ENCODE measurements at regions not wholly inside any gene's neighbourhood (a gene's known extent, or its start where the extent isn't known, plus 50 kb on each side); places are given as distances from the start of the nearest gene placed in this dataset.

- H3K4me3 ChIP-seq: no peak overlapping the region
- no peaks in the 10 kb centered on the region for H3K36me3 ChIP-seq
- intact Hi-C loops (cut with DNase I; ENCODE audit: low total_unique reads) (loop anchor here (5.0 kb wide), 1 partner anchor 843 kb away; no protein-coding TSS in a partner anchor), in situ Hi-C loops (cut with MboI; ENCODE audit: low pct_ligation_motif_present in 1 of 4, low pct_unique_long_range_greater_than_20kb in 1 of 4, low sequenced_read_pairs in 3 of 4) (no loop called here)
- H3K9me3 ChIP-seq: no peaks in the 10 kb centered on the region
- no peaks in the 10 kb centered on the region for H3K27me3 ChIP-seq
- 56 to 76% methylated on average over 4 of the region's 4 CpGs for WGBS, 2 donors (ENCODE audit: low coverage in 1 of 2)
- no peak for DNase-seq
- peaks cover 0 to 3% (median 0%) of the 10 kb centered on the region in 4 donors for H3K4me1 ChIP-seq
- no peak overlapping the region for H3K27ac ChIP-seq
- TF ChIP-seq POLR2AphosphoS5 (IDR thresholded peaks at IDR 0.05): no peak
- TF ChIP-seq CTCF (IDR thresholded peaks at IDR 0.05): no peak
- no peak for TF ChIP-seq EP300 (IDR thresholded peaks at IDR 0.05; ENCODE audit: low read depth)
- no peak for TF ChIP-seq POLR2A (IDR thresholded peaks at IDR 0.05)
These were observed 110.3 kb downstream of the ODF2L start for GRCh38 chr1:86285796-86286195.

DNA sequence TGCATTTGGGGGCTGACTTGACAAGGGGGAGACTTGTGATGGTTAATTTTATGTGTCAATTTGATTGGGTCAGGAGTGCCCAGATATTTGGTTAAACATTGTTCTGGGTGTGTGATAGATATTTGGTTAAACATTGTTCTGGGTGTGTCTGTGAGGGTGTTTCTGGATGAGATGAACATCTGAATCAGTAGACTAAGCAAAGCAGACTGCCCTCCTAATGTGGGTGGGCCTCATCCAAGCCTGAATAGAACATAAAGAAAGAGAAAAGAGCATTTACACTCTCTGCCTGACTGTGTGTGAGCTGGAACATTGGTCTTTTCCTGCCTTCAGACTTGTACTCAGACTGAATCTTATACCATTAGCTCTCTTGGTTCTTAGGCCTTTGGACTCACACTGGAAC lies 113.5 kb downstream of the ODF2L start:
- Histone ChIP-seq H3K9me3 (no peaks in the 10 kb centered on the region), H3K4me3 (no peak overlapping the region), H3K4me1 (peaks cover 0 to 3% (median 0%) of the 10 kb centered on the region in 4 donors), H3K27ac (no peak overlapping the region), H3K27me3 (no peaks in the 10 kb centered on the region), H3K36me3 (no peaks in the 10 kb centered on the region)
- in situ Hi-C loops (cut with MboI; ENCODE audit: low pct_ligation_motif_present in 1 of 4, low pct_unique_long_range_greater_than_20kb in 1 of 4, low sequenced_read_pairs in 3 of 4) (no loop called here), intact Hi-C loops (cut with DNase I; ENCODE audit: low total_unique reads) (no loop called here)
- DNase-seq: no peak
- TF ChIP-seq POLR2A (IDR thresholded peaks at IDR 0.05) (no peak), POLR2AphosphoS5 (IDR thresholded peaks at IDR 0.05) (no peak), EP300 (IDR thresholded peaks at IDR 0.05; ENCODE audit: low read depth) (no peak), CTCF (IDR thresholded peaks at IDR 0.05) (no peak)

DNA sequence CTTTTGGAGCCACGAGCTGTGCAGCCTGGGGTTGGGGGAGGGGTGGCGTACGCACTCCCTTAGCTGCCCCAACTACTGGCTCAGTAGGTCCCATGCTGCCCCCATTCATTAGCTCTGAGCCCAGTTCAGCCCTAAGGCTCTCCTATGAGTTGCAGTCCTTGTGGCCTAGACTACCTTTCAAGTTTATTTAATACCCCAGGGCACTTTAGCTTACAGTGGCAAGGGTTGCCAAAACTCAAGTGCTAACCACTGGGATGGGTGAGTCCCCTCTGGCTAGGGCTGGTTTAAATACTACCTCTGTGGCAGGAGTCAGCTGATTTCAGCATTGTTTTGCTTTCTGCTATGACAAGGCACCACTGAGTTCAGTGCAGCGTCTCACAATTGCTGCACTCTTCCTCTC lies 118.2 kb downstream of the ODF2L start:
- Histone ChIP-seq H3K9me3 (no peaks in the 10 kb centered on the region), H3K36me3 (no peaks in the 10 kb centered on the region), H3K4me1 (peaks cover 0 to 3% (median 0%) of the 10 kb centered on the region in 4 donors), H3K4me3 (no peak overlapping the region), H3K27ac (no peak overlapping the region), H3K27me3 (no peaks in the 10 kb centered on the region)
- 81% methylated on average over 4 of the region's 4 CpGs; no CpG with 5 or more reads in 1 of the 2 donors for WGBS, 2 donors (ENCODE audit: low coverage in 1 of 2)
- in situ Hi-C loops (cut with MboI; ENCODE audit: low pct_ligation_motif_present in 1 of 4, low pct_unique_long_range_greater_than_20kb in 1 of 4, low sequenced_read_pairs in 3 of 4): no loop called here
- no peak for DNase-seq
- intact Hi-C loops (cut with DNase I; ENCODE audit: low total_unique reads): no loop called here
- TF ChIP-seq CTCF (IDR thresholded peaks at IDR 0.05) (no peak), POLR2AphosphoS5 (IDR thresholded peaks at IDR 0.05) (no peak), EP300 (IDR thresholded peaks at IDR 0.05; ENCODE audit: low read depth) (no peak), POLR2A (IDR thresholded peaks at IDR 0.05) (no peak)

DNA sequence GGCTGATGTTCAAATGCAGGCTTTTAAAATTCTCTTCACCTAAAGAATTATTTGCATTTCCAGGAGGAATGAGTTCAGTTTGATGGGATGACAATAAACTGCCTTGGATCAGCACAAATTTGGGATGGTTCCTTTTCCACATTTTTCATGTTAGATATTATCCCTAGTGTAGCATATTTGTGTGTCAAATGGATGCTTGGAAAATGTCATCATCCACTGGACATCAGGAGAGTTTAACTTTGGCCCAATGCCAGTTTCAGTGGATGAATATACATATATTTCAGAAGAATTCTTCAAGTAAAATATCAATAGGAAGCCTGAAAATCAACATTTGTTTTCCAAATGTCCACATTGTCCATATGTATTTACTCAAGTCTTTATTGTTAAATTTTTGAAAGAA lies 116.5 kb upstream of the COL24A1 start:
- no peak for DNase-seq
- TF ChIP-seq EP300 (IDR thresholded peaks at IDR 0.05; ENCODE audit: low read depth) (no peak), CTCF (IDR thresholded peaks at IDR 0.05) (no peak), POLR2A (IDR thresholded peaks at IDR 0.05) (no peak), POLR2AphosphoS5 (IDR thresholded peaks at IDR 0.05) (no peak)
- Histone ChIP-seq H3K4me3 (no peak overlapping the region), H3K9me3 (no peaks in the 10 kb centered on the region), H3K4me1 (no peaks in the 10 kb centered on the region), H3K27ac (no peak overlapping the region), H3K27me3 (no peaks in the 10 kb centered on the region), H3K36me3 (no peaks in the 10 kb centered on the region)
- intact Hi-C loops (cut with DNase I; ENCODE audit: low total_unique reads): no loop called here
- in situ Hi-C loops (cut with MboI; ENCODE audit: low pct_ligation_motif_present in 1 of 4, low pct_unique_long_range_greater_than_20kb in 1 of 4, low sequenced_read_pairs in 3 of 4): no loop called here
